HCT116 (cell line): ENCODE measurements at regions not wholly inside any gene's neighbourhood (a gene's known extent, or its start where the extent isn't known, plus 50 kb on each side); places are given as distances from the start of the nearest gene placed in this dataset.

Experiments
- ATAC-seq: fragments of 200-7000 bp; cut with Tn5 transposase; 2 replicates; pipeline ENCODE4 v1.9.1; 2020; ENCODE audit warnings: mild to moderate bottlenecking, moderate library complexity
- BruUV-seq: library from RNA; stranded (reverse); fragments of 400-500 nt; replicated peaks from 2 replicates; lab custom pipeline; 2021; lab: Mats Ljungman, UMichigan
- CTCF ChIA-PET: fragments of 300-600 bp; sonication (Branson Sonifier 250); formaldehyde crosslinking; loops from one replicate; lab custom pipeline; 2021; ENCODE audit warnings: antibody characterized with exemption; lab: Charles Lee
- POLR2A ChIA-PET: fragments of 300-600, 350-600 bp; sonication (Branson Sonifier 250); formaldehyde crosslinking; loops from one replicate; lab custom pipeline; 2021; ENCODE audit warnings: antibody characterized with exemption; lab: Charles Lee
- RAD21 ChIA-PET, 2 experiments: fragments of 300-600 bp; sonication (Branson Sonifier 250); formaldehyde crosslinking; loops; one replicate each; lab custom pipeline; 2023; ENCODE audit warnings: low total read pairs in 2 of 2; ENCODE audit not compliant: uncharacterized antibody in 2 of 2, unreplicated experiment in 2 of 2, low non-redundant PET in 1 of 2; lab: Charles Lee
- DNase-seq: peaks from one replicate; pipeline ENCODE4 v3.0.0-alpha.2; 2010; ENCODE audit warnings: low read depth, low spot score
- H2AFZ ChIP-seq: fragments of 200-600 bp; shearing (Covaris generic), sonication (generic); 2 replicates; pipeline ENCODE4 v1.6.1; 2017; ENCODE audit warnings: low read depth, mixed run types, mixed read lengths, antibody characterized with exemption, low read length; ENCODE audit not compliant: poor library complexity, severe bottlenecking
- H3K27ac ChIP-seq: 2 replicates; pipeline ENCODE4 v1.5.1; 2012; ENCODE audit warnings: low read depth, low read length
- H3K27me3 ChIP-seq: fragments of 200-600 bp; sonication (generic); 2 replicates; pipeline ENCODE4 v1.6.1; 2016; ENCODE audit warnings: mixed run types, low read length, mixed read lengths; ENCODE audit not compliant: insufficient read depth
- H3K36me3 ChIP-seq, 2 experiments: fragments of 200-500 bp in 1 of 2; fragments of 200-600 bp in 1 of 2; sonication (Bioruptor generic) in 1 of 2; sonication (generic) in 1 of 2; 2 replicates each; pipeline versions ENCODE4 v1.5.1 to v1.6.1; 2014 to 2016; ENCODE audit warnings: low read length in 2 of 2, inconsistent platforms in 1 of 2, mixed read lengths in 1 of 2, mixed run types in 1 of 2; ENCODE audit not compliant: insufficient read depth in 2 of 2, control insufficient read depth in 1 of 2
- H3K4me1 ChIP-seq, 2 experiments: fragments of 200-600 bp in 1 of 2; sonication (generic) in 1 of 2; 2 replicates each; pipeline versions ENCODE4 v1.5.1 to v1.6.1; 2012 to 2017; ENCODE audit warnings: low read length in 2 of 2, inconsistent platforms in 1 of 2, mild to moderate bottlenecking in 1 of 2, mixed read lengths in 1 of 2, mixed run types in 1 of 2, moderate library complexity in 1 of 2; ENCODE audit not compliant: insufficient read depth in 2 of 2, control insufficient read depth in 1 of 2
- H3K4me2 ChIP-seq: fragments of 200-600 bp; sonication (generic); 2 replicates; pipeline ENCODE4 v1.6.1; 2017; ENCODE audit warnings: mixed run types, low read length, mixed read lengths
- H3K4me3 ChIP-seq, 2 experiments: fragments of 200-600 bp in 1 of 2; sonication (generic) in 1 of 2; replicated peaks in 1 of 2; 2 replicates each; pipeline ENCODE4 v1.5.1; 2011 to 2016; ENCODE audit warnings: low read length in 2 of 2, control low read depth in 1 of 2, low read depth in 1 of 2, mild to moderate bottlenecking in 1 of 2, mixed read lengths in 1 of 2, mixed run types in 1 of 2
- H3K79me2 ChIP-seq: fragments of 200-600 bp; sonication (generic); 2 replicates; pipeline ENCODE4 v1.6.1; 2017; ENCODE audit warnings: mild to moderate bottlenecking, mixed run types, low read length, moderate library complexity, mixed read lengths; ENCODE audit not compliant: insufficient read depth
- H3K9ac ChIP-seq: fragments of 200-600 bp; sonication (generic); 2 replicates; pipeline ENCODE4 v1.6.1; 2016; ENCODE audit warnings: low read length, mixed read lengths
- H3K9me2 ChIP-seq: fragments of 200-600 bp; sonication (generic), shearing (Covaris generic); 2 replicates; pipeline ENCODE4 v1.6.1; 2017; ENCODE audit warnings: mixed run types, mild to moderate bottlenecking, moderate library complexity; ENCODE audit not compliant: insufficient read depth
- H3K9me3 ChIP-seq, 2 experiments: fragments of 200-500 bp in 1 of 2; fragments of 200-600 bp in 1 of 2; sonication (Bioruptor generic) in 1 of 2; sonication (generic) in 1 of 2; 2 replicates each; pipeline ENCODE4 v1.6.1; 2014 to 2017; ENCODE audit warnings: low read length in 2 of 2, mixed read lengths in 2 of 2, inconsistent platforms in 1 of 2, low read depth in 1 of 2, mild to moderate bottlenecking in 1 of 2, mixed run types in 1 of 2, moderate library complexity in 1 of 2; ENCODE audit not compliant: control insufficient read depth in 1 of 2, insufficient read depth in 1 of 2
- H4K20me1 ChIP-seq: fragments of 200-600 bp; sonication (generic), shearing (Covaris generic); 2 replicates; pipeline ENCODE4 v1.6.1; 2017; ENCODE audit warnings: mixed run types, mild to moderate bottlenecking, moderate library complexity; ENCODE audit not compliant: insufficient read depth
- CBX3 ChIP-seq: IDR thresholded peaks from 2 replicates; pipeline ENCODE4 v1.6.1; 2012; ENCODE audit warnings: low read depth
- CEBPB ChIP-seq: IDR thresholded peaks from 2 replicates; pipeline ENCODE4 v1.6.1; 2012; ENCODE audit warnings: low read depth
- EGR1 ChIP-seq: IDR thresholded peaks from 2 replicates; pipeline ENCODE4 v1.6.1; 2012; ENCODE audit warnings: low read depth
- EZH2phosphoT487 ChIP-seq: fragments of 200-600 bp; IDR thresholded peaks from 2 replicates; pipeline ENCODE4 v1.6.1; 2018; ENCODE audit warnings: antibody characterized with exemption, borderline replicate concordance
- JUND ChIP-seq: IDR thresholded peaks from 2 replicates; pipeline ENCODE4 v1.6.1; 2012
- POLR2A ChIP-seq: IDR thresholded peaks from 2 replicates; pipeline ENCODE4 v1.7.0; 2011; ENCODE audit warnings: borderline replicate concordance; ENCODE audit not compliant: insufficient read depth, insufficient read length; ENCODE audit errors: extremely low read depth
- POLR2AphosphoS5 ChIP-seq: IDR thresholded peaks from 2 replicates; pipeline ENCODE4 v1.6.1; 2011; ENCODE audit warnings: mild to moderate bottlenecking, low read depth, low read length, moderate library complexity
- RAD21 ChIP-seq: IDR thresholded peaks from 2 replicates; pipeline ENCODE4 v1.6.1; 2012; ENCODE audit warnings: low read depth, mild to moderate bottlenecking
- SP1 ChIP-seq: IDR thresholded peaks from 2 replicates; pipeline ENCODE4 v1.6.1; 2012; ENCODE audit warnings: low read depth
- TCF7L2 ChIP-seq: IDR thresholded peaks from 2 replicates; pipeline ENCODE4 v1.7.0; 2011; ENCODE audit warnings: borderline replicate concordance, inconsistent platforms; ENCODE audit not compliant: insufficient read depth, insufficient read length; ENCODE audit errors: extremely low read depth
- YY1 ChIP-seq: IDR thresholded peaks from 2 replicates; pipeline ENCODE4 v1.6.1; 2011; ENCODE audit warnings: low read length, low read depth, moderate library complexity, mild to moderate bottlenecking; ENCODE audit not compliant: insufficient replicate concordance; ENCODE audit errors: extremely low read depth
- ZFX ChIP-seq: fragments of 450-650 bp; IDR thresholded peaks from 2 replicates; pipeline ENCODE4 v1.6.1; 2017
- intact Hi-C: fragments of 100-400 bp; cut with micrococcal nuclease; formaldehyde crosslinking; loops from 2 replicates; pipeline ENCODE4 v1.10.0; 2022
- TF ChIP-seq, protein P1 (sequence below): IDR thresholded peaks from 2 replicates; pipeline ENCODE4 v1.6.1; 2012
- TF ChIP-seq, protein P2 (sequence below), 3 experiments: fragments of 200-600 bp in 1 of 3; sonication (generic) in 1 of 3; IDR thresholded peaks in 2 of 3; conservative IDR thresholded peaks in 1 of 3; 2 replicates each; pipeline ENCODE4 v1.5.1; 2012 to 2017; ENCODE audit warnings: low read depth in 2 of 3, low read length in 2 of 3, antibody characterized with exemption in 1 of 3, borderline replicate concordance in 1 of 3, control low read depth in 1 of 3, mild to moderate bottlenecking in 1 of 3, mixed read lengths in 1 of 3, mixed run types in 1 of 3, moderate library complexity in 1 of 3; ENCODE audit not compliant: insufficient read depth in 1 of 3

DNA sequence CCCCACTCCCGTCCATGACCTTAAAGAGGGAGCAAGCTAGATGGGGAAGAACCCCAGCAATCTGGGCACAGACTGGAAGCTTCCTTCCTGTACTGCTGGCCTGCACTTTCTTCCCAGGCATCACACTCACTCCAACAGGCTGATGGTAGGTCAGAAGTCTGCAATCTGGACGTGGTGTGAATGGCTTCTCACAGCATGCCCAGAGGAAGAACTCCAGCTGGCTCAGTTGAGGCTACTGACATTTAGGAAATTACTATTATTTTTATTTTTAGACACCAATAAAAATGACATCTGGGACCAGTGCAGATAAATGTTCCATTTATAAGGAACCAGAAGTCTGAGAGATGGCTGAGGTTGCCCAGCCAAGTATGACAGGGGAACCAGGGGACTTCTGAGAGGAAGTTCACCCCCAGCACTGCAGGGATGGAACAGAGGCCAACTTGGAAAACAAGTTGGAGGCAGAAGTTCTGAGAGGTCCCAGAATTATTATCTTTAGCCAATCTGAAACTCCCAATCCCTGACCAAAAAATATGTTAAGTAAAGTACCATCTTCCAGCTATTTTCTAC is 163.8 kb upstream of the CTNNB1 start:
- no peaks in the 10 kb centered on the region for H3K79me2 ChIP-seq
- no peak overlapping the region for H3K27ac ChIP-seq
- no peak for TF ChIP-seq ZFX
- no peak for TF ChIP-seq CEBPB
- no peak for TF ChIP-seq TCF7L2
- TF ChIP-seq YY1 = no peak
- no peak for TF ChIP-seq POLR2AphosphoS5
- no peak for TF ChIP-seq RAD21
- TF ChIP-seq, protein P1, sequence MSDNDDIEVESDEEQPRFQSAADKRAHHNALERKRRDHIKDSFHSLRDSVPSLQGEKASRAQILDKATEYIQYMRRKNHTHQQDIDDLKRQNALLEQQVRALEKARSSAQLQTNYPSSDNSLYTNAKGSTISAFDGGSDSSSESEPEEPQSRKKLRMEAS = no peak
- TF ChIP-seq EGR1 = no peak
- H3K9ac ChIP-seq = no peak overlapping the region
- ATAC-seq (no peak), DNase-seq (no peak)
- no peak overlapping the region for H3K4me3 ChIP-seq
- ChIA-PET POLR2A (no interaction called here), RAD21 (no interaction called here), CTCF (no interaction called here)
- H3K9me2 ChIP-seq = no peaks in the 10 kb centered on the region
- peaks cover 55% of the 10 kb centered on the region for H3K27me3 ChIP-seq
- H3K9me3 ChIP-seq = no peaks in the 10 kb centered on the region
- intact Hi-C loops = no loop called here
- BruUV-seq = no TSS peak
- H3K4me2 ChIP-seq = no peak overlapping the region
- H2AFZ ChIP-seq = no peak overlapping the region
- no peaks in the 10 kb centered on the region for H4K20me1 ChIP-seq
- H3K36me3 ChIP-seq = no peaks in the 10 kb centered on the region
- H3K4me1 ChIP-seq = no peaks in the 10 kb centered on the region

DNA sequence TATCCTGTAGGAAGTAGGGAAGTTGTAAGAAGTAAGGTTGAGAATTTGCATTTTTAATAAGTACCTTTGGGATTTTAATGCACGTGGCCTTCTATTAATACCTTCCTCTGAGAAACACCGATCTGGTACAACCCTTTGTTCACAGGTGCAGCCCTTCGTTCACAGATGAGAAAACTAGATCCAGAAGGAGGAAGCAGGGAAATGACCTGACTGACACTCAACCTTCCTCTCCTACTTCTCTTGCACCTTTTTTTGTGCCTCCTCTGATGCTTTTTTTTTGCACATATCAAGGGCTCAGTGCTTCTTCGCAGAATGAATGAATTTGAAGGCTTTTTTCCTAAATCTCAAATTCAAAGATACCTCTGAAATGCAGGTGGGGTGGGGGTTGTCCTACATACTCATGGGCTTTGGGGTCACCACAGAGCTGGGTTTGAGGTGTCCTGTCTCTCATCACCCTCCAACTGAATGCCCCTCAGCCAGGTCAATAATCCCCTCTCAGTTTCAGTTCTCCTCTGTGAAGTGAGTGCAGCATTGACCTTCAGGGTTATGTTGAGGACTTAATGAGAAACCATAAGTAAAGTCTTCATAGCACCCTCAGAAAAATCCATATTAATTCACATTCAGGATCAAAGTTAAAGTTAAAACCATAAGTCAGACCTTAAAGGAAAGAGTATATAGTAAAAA is 161.5 kb upstream of the CTNNB1 start:
- peaks cover 58% of the 10 kb centered on the region for H3K27me3 ChIP-seq
- H3K4me1 ChIP-seq = no peaks in the 10 kb centered on the region
- no peak overlapping the region for H2AFZ ChIP-seq
- H3K36me3 ChIP-seq = no peaks in the 10 kb centered on the region
- POLR2A ChIA-PET = no interaction called here
- no peak for DNase-seq
- TF ChIP-seq SP1 = no peak
- TF ChIP-seq JUND = no peak
- no peak for TF ChIP-seq EZH2phosphoT487
- no peak for TF ChIP-seq POLR2AphosphoS5
- no peak for TF ChIP-seq POLR2A
- TF ChIP-seq CBX3 = no peak
- TF ChIP-seq, protein P2, sequence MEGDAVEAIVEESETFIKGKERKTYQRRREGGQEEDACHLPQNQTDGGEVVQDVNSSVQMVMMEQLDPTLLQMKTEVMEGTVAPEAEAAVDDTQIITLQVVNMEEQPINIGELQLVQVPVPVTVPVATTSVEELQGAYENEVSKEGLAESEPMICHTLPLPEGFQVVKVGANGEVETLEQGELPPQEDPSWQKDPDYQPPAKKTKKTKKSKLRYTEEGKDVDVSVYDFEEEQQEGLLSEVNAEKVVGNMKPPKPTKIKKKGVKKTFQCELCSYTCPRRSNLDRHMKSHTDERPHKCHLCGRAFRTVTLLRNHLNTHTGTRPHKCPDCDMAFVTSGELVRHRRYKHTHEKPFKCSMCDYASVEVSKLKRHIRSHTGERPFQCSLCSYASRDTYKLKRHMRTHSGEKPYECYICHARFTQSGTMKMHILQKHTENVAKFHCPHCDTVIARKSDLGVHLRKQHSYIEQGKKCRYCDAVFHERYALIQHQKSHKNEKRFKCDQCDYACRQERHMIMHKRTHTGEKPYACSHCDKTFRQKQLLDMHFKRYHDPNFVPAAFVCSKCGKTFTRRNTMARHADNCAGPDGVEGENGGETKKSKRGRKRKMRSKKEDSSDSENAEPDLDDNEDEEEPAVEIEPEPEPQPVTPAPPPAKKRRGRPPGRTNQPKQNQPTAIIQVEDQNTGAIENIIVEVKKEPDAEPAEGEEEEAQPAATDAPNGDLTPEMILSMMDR (IDR thresholded peaks at IDR 0.05 in 2 of 3, conservative IDR thresholded peaks at IDR 0.05 in 1 of 3; ENCODE audit: borderline replicate concordance in 1 of 3, insufficient read depth in 1 of 3, low read depth in 2 of 3, low read length in 2 of 3) = no peak
- H3K9ac ChIP-seq = no peak overlapping the region
- RAD21 ChIA-PET = no interaction called here
- BruUV-seq = no TSS peak
- H3K4me3 ChIP-seq = no peak overlapping the region
- H3K27ac ChIP-seq = no peak overlapping the region
- ATAC-seq = no peak
- no peaks in the 10 kb centered on the region for H3K9me2 ChIP-seq
- no peaks in the 10 kb centered on the region for H4K20me1 ChIP-seq
- no peaks in the 10 kb centered on the region for H3K9me3 ChIP-seq
- H3K79me2 ChIP-seq = no peaks in the 10 kb centered on the region
- intact Hi-C loops = no loop called here
- CTCF ChIA-PET = no interaction called here
- no peak overlapping the region for H3K4me2 ChIP-seq
